H9 (cell line): ENCODE measurements at regions not wholly inside any gene's neighbourhood (a gene's known extent, or its start where the extent isn't known, plus 50 kb on each side); places are given as distances from the start of the nearest gene placed in this dataset.

Experiments
- DNase-seq: peaks from one replicate; pipeline ENCODE4 v3.0.0-alpha.2; 2017
- H2AFZ ChIP-seq: one replicate; pipeline ENCODE4 v1.6.1; 2013; ENCODE audit warnings: mild to moderate bottlenecking, low read length, control low read depth, moderate library complexity
- H2AK5ac ChIP-seq: 2 replicates; pipeline ENCODE4 v1.6.1; 2013; ENCODE audit warnings: low read length, control low read depth, mixed read lengths; ENCODE audit not compliant: insufficient read length
- H2BK120ac ChIP-seq: one replicate; pipeline ENCODE4 v1.6.1; 2013; ENCODE audit warnings: low read depth, mild to moderate bottlenecking, low read length, control low read depth, inconsistent platforms; ENCODE audit not compliant: poor library complexity, severe bottlenecking
- H2BK12ac ChIP-seq: 2 replicates; pipeline ENCODE4 v1.6.1; 2013; ENCODE audit warnings: low read length, control low read depth, mixed read lengths, low read depth; ENCODE audit not compliant: insufficient read length
- H2BK15ac ChIP-seq: 2 replicates; pipeline ENCODE4 v1.6.1; 2013; ENCODE audit warnings: low read depth, low read length, control low read depth
- H2BK20ac ChIP-seq: one replicate; pipeline ENCODE4 v1.6.1; 2013; ENCODE audit warnings: low read depth, mild to moderate bottlenecking, low read length, control low read depth, inconsistent platforms; ENCODE audit not compliant: poor library complexity, severe bottlenecking
- H2BK5ac ChIP-seq: 2 replicates; pipeline ENCODE4 v1.6.1; 2013; ENCODE audit warnings: low read length, control low read depth, mixed read lengths; ENCODE audit not compliant: insufficient read length
- H3K14ac ChIP-seq: 2 replicates; pipeline ENCODE4 v1.6.1; 2013; ENCODE audit warnings: low read length, control low read depth; ENCODE audit not compliant: insufficient read depth
- H3K18ac ChIP-seq: 2 replicates; pipeline ENCODE4 v1.6.1; 2013; ENCODE audit warnings: low read depth, mild to moderate bottlenecking, mixed read lengths, low read length, control low read depth; ENCODE audit not compliant: insufficient read length
- H3K23ac ChIP-seq: 2 replicates; pipeline ENCODE4 v1.6.1; 2013; ENCODE audit warnings: low read length, control low read depth, mixed read lengths, low read depth; ENCODE audit not compliant: insufficient read length
- H3K23me2 ChIP-seq: 2 replicates; pipeline ENCODE4 v1.6.1; 2013; ENCODE audit warnings: low read depth, mild to moderate bottlenecking, mixed read lengths, low read length, control low read depth; ENCODE audit not compliant: insufficient read length, poor library complexity, severe bottlenecking
- H3K27ac ChIP-seq: 2 replicates; pipeline ENCODE4 v1.5.1; 2013; ENCODE audit warnings: low read length, control low read depth, mixed read lengths, low read depth; ENCODE audit not compliant: insufficient read length
- H3K27me3 ChIP-seq: 2 replicates; pipeline ENCODE4 v1.6.1; 2013; ENCODE audit warnings: low read length, control low read depth, inconsistent platforms; ENCODE audit not compliant: insufficient read depth
- H3K4ac ChIP-seq: 2 replicates; pipeline ENCODE4 v1.6.1; 2013; ENCODE audit warnings: low read depth, mild to moderate bottlenecking, control low read depth, inconsistent platforms, low read length, moderate library complexity
- H3K4me1 ChIP-seq: 2 replicates; pipeline ENCODE4 v1.6.1; 2013; ENCODE audit warnings: low read length, control low read depth, inconsistent platforms; ENCODE audit not compliant: insufficient read depth
- H3K4me2 ChIP-seq: 2 replicates; pipeline ENCODE4 v1.6.1; 2013; ENCODE audit warnings: low read length, control low read depth, mixed read lengths; ENCODE audit not compliant: insufficient read length, insufficient read depth
- H3K56ac ChIP-seq: 2 replicates; pipeline ENCODE4 v1.6.1; 2013; ENCODE audit warnings: low read depth, mild to moderate bottlenecking, mixed read lengths, low read length, control low read depth; ENCODE audit not compliant: insufficient read length
- H3K79me1 ChIP-seq: 2 replicates; pipeline ENCODE4 v1.6.1; 2013; ENCODE audit warnings: low read depth, mild to moderate bottlenecking, moderate library complexity, low read length, control low read depth, inconsistent platforms; ENCODE audit not compliant: insufficient read depth, poor library complexity, severe bottlenecking
- H3K79me2 ChIP-seq: 2 replicates; pipeline ENCODE4 v1.6.1; 2013; ENCODE audit warnings: low read length, control low read depth, inconsistent platforms; ENCODE audit not compliant: insufficient read depth
- H3K9ac ChIP-seq: 2 replicates; pipeline ENCODE4 v1.6.1; 2013; ENCODE audit warnings: low read length, control low read depth, mixed read lengths; ENCODE audit not compliant: insufficient read length; ENCODE audit errors: extremely low read depth
- H3K9me3 ChIP-seq: one replicate; pipeline ENCODE4 v1.6.1; 2013; ENCODE audit warnings: low read depth, low read length, inconsistent platforms; ENCODE audit not compliant: control insufficient read depth
- H3T11ph ChIP-seq: one replicate; pipeline ENCODE4 v1.6.1; 2013; ENCODE audit warnings: mild to moderate bottlenecking, low read length, control low read depth, inconsistent platforms
- H4K20me1 ChIP-seq: one replicate; pipeline ENCODE4 v1.6.1; 2013; ENCODE audit not compliant: control insufficient read depth, insufficient read length, insufficient read depth
- H4K5ac ChIP-seq: 2 replicates; pipeline ENCODE4 v1.6.1; 2013; ENCODE audit warnings: low read depth, mild to moderate bottlenecking, mixed read lengths, low read length, control low read depth; ENCODE audit not compliant: insufficient read length
- H4K8ac ChIP-seq: replicated peaks from 2 replicates; pipeline ENCODE4 v1.6.1; 2013; ENCODE audit warnings: low read length, control low read depth, mixed read lengths, low read depth; ENCODE audit not compliant: insufficient read length
- H4K91ac ChIP-seq: 2 replicates; pipeline ENCODE4 v1.6.1; 2013; ENCODE audit warnings: low read depth, mild to moderate bottlenecking, moderate library complexity, mixed read lengths, low read length, control low read depth; ENCODE audit not compliant: insufficient read length
- H3K27ac Mint-ChIP-seq, 3 experiments: 2 replicates in 2 of 3; 3 replicates in 1 of 3; pipeline ENCODE4 v1.8.0; 2020 to 2021; ENCODE audit warnings: mixed read lengths in 3 of 3, mild to moderate bottlenecking in 1 of 3, moderate library complexity in 1 of 3
- H3K27me3 Mint-ChIP-seq: 2 replicates; pipeline ENCODE4 v1.8.0; 2021; ENCODE audit warnings: low read depth, mild to moderate bottlenecking, moderate library complexity, mixed read lengths
- H3K36me3 Mint-ChIP-seq, 3 experiments: 2 replicates in 2 of 3; 3 replicates in 1 of 3; pipeline ENCODE4 v1.8.0; 2020 to 2021; ENCODE audit warnings: low read depth in 3 of 3, mixed read lengths in 3 of 3; ENCODE audit not compliant: insufficient read depth in 1 of 3
- H3K4me1 Mint-ChIP-seq, 2 experiments: 2 replicates each; pipeline ENCODE4 v1.8.0; 2020; ENCODE audit warnings: mixed read lengths in 2 of 2
- H3K4me3 Mint-ChIP-seq, 2 experiments: 2 replicates in 1 of 2; 3 replicates in 1 of 2; pipeline ENCODE4 v1.8.0; 2020 to 2021; ENCODE audit warnings: mild to moderate bottlenecking in 2 of 2, mixed read lengths in 2 of 2, moderate library complexity in 1 of 2
- H3K9me3 Mint-ChIP-seq, 2 experiments: 2 replicates in 1 of 2; 3 replicates in 1 of 2; pipeline ENCODE4 v1.8.0; 2020; ENCODE audit warnings: mild to moderate bottlenecking in 2 of 2, mixed read lengths in 2 of 2, moderate library complexity in 1 of 2
- CTCF ChIP-seq: fragments of 200-600 bp; sonication (generic); conservative IDR thresholded peaks from 3 replicates; pipeline ENCODE4 v1.8.0; 2021; ENCODE audit warnings: antibody characterized with exemption, mild to moderate bottlenecking
- WGBS: extraction: QIAGEN DNeasy Blood & Tissue Kit; methylation state at CpG from one replicate; pipeline ENCODE4 v1.1.7; 2013; ENCODE audit warnings: missing lambda C conversion rate, low lambda C conversion rate, mixed read lengths; ENCODE audit not compliant: insufficient read length; ENCODE audit errors: extremely low coverage; 5-methylcytosine and 5-hydroxymethylcytosine counted together

GRCh38 chr18:46340716-46341115 lies 236.5 kb downstream of the HAUS1 start:
- WGBS, result no CpG with 5 or more reads among the region's 7 CpGs
- H3K4me1 Mint-ChIP-seq, result peaks cover 43 to 64% of the 10 kb centered on the region in 2 experiments

More at GRCh38 chr18:46340716-46341115, 236.5 kb downstream of the HAUS1 start:
- Mint-ChIP-seq H3K27ac (no peak overlapping the region; a peak in 1 of 7 replicates), H3K27me3 (peaks cover 10% of the 10 kb centered on the region), H3K4me3 (no peak overlapping the region), H3K36me3 (no peaks in the 10 kb centered on the region), H3K9me3 (no peaks in the 10 kb centered on the region)
- TF ChIP-seq CTCF, result no peak
- Histone ChIP-seq H2AFZ (no peak overlapping the region), H3T11ph (no peak overlapping the region), H4K20me1 (no peaks in the 10 kb centered on the region), H2BK5ac (no peak overlapping the region), H3K14ac (no peak overlapping the region), H2BK120ac (no peak overlapping the region), H2BK15ac (no peak overlapping the region), H3K23me2 (peaks cover 2% of the 10 kb centered on the region), H4K5ac (no peak overlapping the region), H3K56ac (no peak overlapping the region), H3K9me3 (no peaks in the 10 kb centered on the region), H4K91ac (no peak overlapping the region), H3K4me1 (peaks cover 12% of the 10 kb centered on the region; the same call in 1 of the 2 replicates), H2BK20ac (no peak overlapping the region), H3K27me3 (no peaks in the 10 kb centered on the region), H2BK12ac (no peak overlapping the region), H3K9ac (no peak overlapping the region), H3K27ac (no peak overlapping the region), H3K4me2 (no peak overlapping the region), H4K8ac (no peak overlapping the region), H3K79me2 (no peaks in the 10 kb centered on the region; the same call in 1 of the 2 replicates), H3K4ac (no peak overlapping the region), H3K79me1 (peaks cover 2% of the 10 kb centered on the region), H3K23ac (no peak overlapping the region), H2AK5ac (no peak overlapping the region), H3K18ac (no peak overlapping the region)
- DNase-seq, result no peak
